Liver (tissue), 3 donors: ENCODE measurements at regions not wholly inside any gene's neighbourhood (a gene's known extent, or its start where the extent isn't known, plus 50 kb on each side); places are given as distances from the start of the nearest gene placed in this dataset.

Source experiments
- CTCF ChIP-seq: fragments of 150-350 bp; IDR thresholded peaks from 2 replicates; pipeline ENCODE4 v1.5.1; 2017; ENCODE audit warnings: improper control_type of control experiment, low read depth, low read length; ENCODE audit not compliant: missing input control
- FOXA1 ChIP-seq: IDR thresholded peaks from 2 replicates; pipeline ENCODE4 v1.6.1; 2016; ENCODE audit warnings: antibody characterized with exemption
- JUND ChIP-seq, 2 donors: IDR thresholded peaks; 2 replicates each; pipeline ENCODE4 v1.6.1; 2016; ENCODE audit warnings: antibody characterized with exemption in 2 of 2
- MAX ChIP-seq: IDR thresholded peaks from 2 replicates; pipeline ENCODE4 v1.6.1; 2016; ENCODE audit warnings: antibody characterized with exemption
- RAD21 ChIP-seq, 2 donors: IDR thresholded peaks; 2 replicates each; pipeline ENCODE4 v1.6.1; 2016; ENCODE audit warnings: antibody characterized with exemption in 2 of 2, mild to moderate bottlenecking in 2 of 2
- REST ChIP-seq: IDR thresholded peaks from 2 replicates; pipeline ENCODE4 v1.6.1; 2016; ENCODE audit warnings: antibody characterized with exemption, mild to moderate bottlenecking
- RXRA ChIP-seq, 2 donors: IDR thresholded peaks; 2 replicates each; pipeline ENCODE4 v1.6.1; 2017 to 2018; ENCODE audit warnings: antibody characterized with exemption in 2 of 2, mild to moderate bottlenecking in 1 of 2
- SP1 ChIP-seq: IDR thresholded peaks from 2 replicates; pipeline ENCODE4 v1.6.1; 2018; ENCODE audit warnings: antibody characterized with exemption, mild to moderate bottlenecking
- YY1 ChIP-seq: IDR thresholded peaks from 2 replicates; pipeline ENCODE4 v1.6.1; 2016; ENCODE audit warnings: antibody characterized with exemption, mild to moderate bottlenecking
- ZBTB33 ChIP-seq: IDR thresholded peaks from 2 replicates; pipeline ENCODE4 v1.6.1; 2016; ENCODE audit warnings: antibody characterized with exemption
- donor health status: healthy.
- donor health status: healthy.

GRCh38 chr9:26334706-26335105 is 557.9 kb downstream of the CAAP1 start:
- TF ChIP-seq RXRA (IDR thresholded peaks at IDR 0.05) (no peak), YY1 (no peak), CTCF (no peak), SP1 (no peak), ZBTB33 (no peak), JUND (IDR thresholded peaks at IDR 0.05) (no peak), MAX (no peak), RAD21 (IDR thresholded peaks at IDR 0.05) (no peak), REST (no peak), FOXA1 (no peak)
